ENCODE measurements at regions not wholly inside any gene's neighbourhood (a gene's known extent, or its start where the extent isn't known, plus 50 kb on each side); places are given as distances from the start of the nearest gene placed in this dataset.

DNA sequence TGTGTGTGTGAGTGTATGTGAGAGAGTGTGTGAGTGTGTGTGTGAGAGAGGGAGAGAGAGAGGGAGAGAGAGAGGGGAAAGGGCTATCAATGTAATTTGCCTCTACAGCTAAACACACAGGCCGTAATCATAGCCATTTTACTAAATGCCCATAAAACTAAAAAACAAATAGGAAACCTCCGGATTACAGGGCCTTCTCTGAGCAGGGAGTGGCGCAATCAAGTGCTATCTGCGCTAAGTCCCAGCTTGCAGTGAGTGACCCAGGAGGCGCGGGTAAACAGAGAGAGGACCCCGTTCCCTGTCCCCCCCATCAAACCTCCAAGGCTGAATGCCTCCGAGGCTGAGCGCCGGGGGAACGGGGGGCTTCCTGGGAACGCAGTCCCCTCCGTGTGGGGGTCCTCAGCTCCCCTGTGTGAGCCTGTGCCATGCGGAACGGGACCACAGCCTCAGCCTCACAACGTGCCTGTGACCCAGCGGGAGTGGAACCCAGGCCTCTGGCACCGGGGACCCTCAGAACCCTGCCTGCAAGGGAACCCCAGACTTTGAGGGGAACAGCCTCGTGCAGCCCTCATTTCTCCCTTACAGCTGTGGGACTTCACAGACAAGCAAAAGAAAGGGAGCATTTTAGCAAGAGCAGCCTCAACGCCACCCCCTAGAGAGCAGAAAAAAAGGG, 54.7 kb upstream of the ID2 start:
- TF ChIP-seq ZFP91 (CRISPR knock-in tag; IDR thresholded peaks at IDR 0.05): no peak
- no peak for TF ChIP-seq SMARCA5 (IDR thresholded peaks at IDR 0.05)
- no peak for TF ChIP-seq NONO (IDR thresholded peaks at IDR 0.05; ENCODE audit: low read depth in 2 of 2, low read length in 1 of 2)
- no peak for TF ChIP-seq ZNF384 (IDR thresholded peaks at IDR 0.05; ENCODE audit: low read depth, low read length)
- TF ChIP-seq TEAD2 (tag; IDR thresholded peaks at IDR 0.05): no peak
- no peak for TF ChIP-seq ZNF311 (CRISPR knock-in tag; IDR thresholded peaks at IDR 0.05)
- no peak for TF ChIP-seq POLR2A (conservative IDR thresholded peaks at IDR 0.05)
- no peak for TF ChIP-seq KDM2B (CRISPR knock-in tag; IDR thresholded peaks at IDR 0.05)
- TF ChIP-seq MTA2 (IDR thresholded peaks at IDR 0.05; ENCODE audit: low read depth): no peak
- no peak for TF ChIP-seq RNF2 (IDR thresholded peaks at IDR 0.05)

Data from K562 (cell line).